Pancreas (tissue), 10 donors: ENCODE measurements at regions not wholly inside any gene's neighbourhood (a gene's known extent, or its start where the extent isn't known, plus 50 kb on each side); places are given as distances from the start of the nearest gene placed in this dataset.

Source experiments
- ATAC-seq, 4 donors: fragments of 200-7000 bp; cut with Tn5 transposase; one replicate each; pipeline versions ENCODE4 v1.8.0 to v1.9.1; 2020; ENCODE audit warnings: mild to moderate bottlenecking in 4 of 4, moderate library complexity in 4 of 4
- DNase-seq, 6 donors: peaks; one replicate each; pipeline ENCODE4 v3.0.0-alpha.2; 2020
- FAIRE-seq: peaks from 2 replicates; lab custom pipeline; 2012; peaks lifted over from hg19 to GRCh38; lab: Jason Lieb, UNC
- H3K27ac ChIP-seq, 4 donors: fragments of 200-600 bp; sonication (generic); 1 replicate in 3 of 4; 2 replicates in 1 of 4; pipeline versions ENCODE4 v1.5.0 to v1.8.0; 2020
- H3K27me3 ChIP-seq, 4 donors: fragments of 200-600 bp; one replicate each; pipeline ENCODE4 v1.8.0; 2021
- H3K36me3 ChIP-seq, 3 donors: fragments of 200-600 bp; sonication (generic) in 1 of 3; one replicate each; pipeline versions ENCODE4 v1.5.0 to v1.8.0; 2020 to 2021
- H3K4me1 ChIP-seq, 3 donors: fragments of 200-600 bp; one replicate each; pipeline ENCODE4 v1.8.0; 2021
- H3K4me3 ChIP-seq, 4 donors: fragments of 200-600 bp; sonication (generic) in 2 of 4; one replicate each; pipeline versions ENCODE4 v1.5.0 to v1.8.0; 2020 to 2021
- H3K9me3 ChIP-seq, 4 donors: fragments of 200-600 bp; one replicate each; pipeline ENCODE4 v1.8.0; 2021
- WGBS, 2 donors: extraction: QIAGEN DNeasy Blood & Tissue Kit; methylation state at CpG; one replicate each; pipeline ENCODE4 v1.1.7; 2013; 5-methylcytosine and 5-hydroxymethylcytosine counted together
- intact Hi-C, 3 donors: fragments of 100-400 bp; cut with DNase I; formaldehyde crosslinking; loops; one replicate each; pipeline versions ENCODE4 v1.11.1 to v1.14.2; 2022
- TF ChIP-seq, protein P1 (sequence below), 4 donors: fragments of 200-600 bp; sonication (generic) in 3 of 4; IDR thresholded peaks; one replicate each; pipeline versions ENCODE4 v1.5.0 to v1.8.0; 2021; ENCODE audit warnings: antibody characterized with exemption in 4 of 4
- donor health status: healthy with polysubstance abuse.
- donor health status: DM: no; HTN: no; CAD: no; lungs with moderate emphysema.
- donor health status: DM: no; HTN: no; CAD: no.
- donor health status: control.
- donor health status: control.
- donor health status: Bipolar disorder and iron deficiency.
- donor health status: DM: yes; HTN: yes; CAD: no.
- donor health status: DM: no; HTN: no; CAD: no.
- donor health status: DM: no; HTN: no; CAD: no.
- donor health status: DM: yes; HTN: yes; CAD: no.

DNA sequence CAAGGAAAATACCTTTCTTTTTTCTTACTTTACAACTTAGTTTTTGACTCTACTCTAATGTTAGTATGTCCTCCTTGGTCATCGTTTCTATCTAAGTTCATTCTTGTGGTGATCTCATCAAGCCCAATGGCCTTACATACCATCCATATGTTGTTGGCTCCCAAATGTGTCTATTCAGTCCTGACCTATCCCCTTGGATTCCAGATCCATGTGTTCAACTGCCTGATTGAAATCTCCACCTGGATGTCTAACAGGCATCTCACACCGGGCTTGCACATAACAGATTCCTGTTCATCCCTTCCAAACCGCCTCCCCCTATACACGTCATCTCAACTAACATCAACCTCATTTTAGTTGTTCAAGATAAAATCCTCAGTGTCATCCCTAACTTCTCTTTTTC is 382.6 kb downstream of the SOX2 start:
- no peaks in the 10 kb centered on the region for H3K27me3 ChIP-seq
- no peak overlapping the region for H3K4me3 ChIP-seq
- FAIRE-seq (no peak), DNase-seq (no peak), ATAC-seq (no peak)
- TF ChIP-seq, protein P1, sequence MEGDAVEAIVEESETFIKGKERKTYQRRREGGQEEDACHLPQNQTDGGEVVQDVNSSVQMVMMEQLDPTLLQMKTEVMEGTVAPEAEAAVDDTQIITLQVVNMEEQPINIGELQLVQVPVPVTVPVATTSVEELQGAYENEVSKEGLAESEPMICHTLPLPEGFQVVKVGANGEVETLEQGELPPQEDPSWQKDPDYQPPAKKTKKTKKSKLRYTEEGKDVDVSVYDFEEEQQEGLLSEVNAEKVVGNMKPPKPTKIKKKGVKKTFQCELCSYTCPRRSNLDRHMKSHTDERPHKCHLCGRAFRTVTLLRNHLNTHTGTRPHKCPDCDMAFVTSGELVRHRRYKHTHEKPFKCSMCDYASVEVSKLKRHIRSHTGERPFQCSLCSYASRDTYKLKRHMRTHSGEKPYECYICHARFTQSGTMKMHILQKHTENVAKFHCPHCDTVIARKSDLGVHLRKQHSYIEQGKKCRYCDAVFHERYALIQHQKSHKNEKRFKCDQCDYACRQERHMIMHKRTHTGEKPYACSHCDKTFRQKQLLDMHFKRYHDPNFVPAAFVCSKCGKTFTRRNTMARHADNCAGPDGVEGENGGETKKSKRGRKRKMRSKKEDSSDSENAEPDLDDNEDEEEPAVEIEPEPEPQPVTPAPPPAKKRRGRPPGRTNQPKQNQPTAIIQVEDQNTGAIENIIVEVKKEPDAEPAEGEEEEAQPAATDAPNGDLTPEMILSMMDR (IDR thresholded peaks at IDR 0.05), result no peak
- 72 to 86% methylated on average over 4 of the region's 4 CpGs for WGBS, 2 donors
- intact Hi-C loops, result no loop called here
- H3K4me1 ChIP-seq, result no peaks in the 10 kb centered on the region
- H3K9me3 ChIP-seq, result no peaks in the 10 kb centered on the region
- no peak overlapping the region for H3K27ac ChIP-seq
- H3K36me3 ChIP-seq, result no peaks in the 10 kb centered on the region

DNA sequence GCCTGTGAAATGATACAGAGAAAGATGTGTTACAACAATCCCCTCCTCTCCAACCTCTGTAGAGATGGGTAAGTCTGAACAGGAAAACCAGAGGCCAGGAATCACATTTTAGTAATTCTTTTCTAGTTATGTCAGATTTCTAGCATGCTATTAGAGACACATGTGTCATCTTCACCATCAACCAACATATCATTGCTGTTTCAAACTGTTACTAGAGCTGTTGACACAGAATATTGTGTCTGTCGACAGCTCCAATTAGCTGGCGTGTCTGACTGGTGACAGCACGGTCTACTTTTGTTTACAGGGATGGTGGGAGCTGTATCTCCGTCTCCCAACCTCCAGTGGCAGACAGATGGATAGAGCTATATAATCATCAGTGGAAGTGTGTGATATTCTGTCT is 393.2 kb downstream of the SOX2 start:
- Histone ChIP-seq H3K4me1 (no peaks in the 10 kb centered on the region), H3K9me3 (no peaks in the 10 kb centered on the region), H3K27ac (no peak overlapping the region), H3K27me3 (no peaks in the 10 kb centered on the region), H3K36me3 (no peaks in the 10 kb centered on the region), H3K4me3 (no peak overlapping the region)
- ATAC-seq (no peak), DNase-seq (no peak), FAIRE-seq (no peak)
- TF ChIP-seq, protein P1 (IDR thresholded peaks at IDR 0.05), result no peak
- intact Hi-C loops, result no loop called here
- WGBS, 2 donors, result 28 to 34% methylated on average over 4 of the region's 4 CpGs

DNA sequence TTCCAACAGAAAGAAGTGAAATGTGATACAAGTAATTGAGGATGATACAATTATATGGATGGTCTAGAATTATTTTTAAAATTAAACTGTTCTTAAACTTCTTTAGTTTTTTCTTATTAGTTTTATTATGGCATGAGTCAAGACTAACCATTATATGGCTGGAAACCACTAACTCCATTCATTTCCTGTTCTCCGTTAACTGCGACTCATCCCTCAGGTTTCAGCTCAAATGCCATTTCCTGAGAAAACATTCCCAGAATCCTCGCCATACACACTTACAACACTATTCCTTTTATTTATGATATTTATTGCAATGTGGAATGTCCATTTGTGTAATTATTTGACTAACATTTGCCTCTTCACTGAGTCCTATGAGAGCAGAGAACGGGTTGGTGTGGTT is 394.1 kb downstream of the SOX2 start:
- Histone ChIP-seq H3K4me1 (no peaks in the 10 kb centered on the region), H3K27me3 (no peaks in the 10 kb centered on the region), H3K9me3 (no peaks in the 10 kb centered on the region), H3K36me3 (no peaks in the 10 kb centered on the region), H3K27ac (no peak overlapping the region), H3K4me3 (no peak overlapping the region)
- intact Hi-C loops, result no loop called here
- TF ChIP-seq, protein P1 (IDR thresholded peaks at IDR 0.05), result no peak
- FAIRE-seq, result no peak
- WGBS, 2 donors, result 72 to 75% methylated on average over 4 of the region's 4 CpGs
- ATAC-seq, result no peak
- no peak for DNase-seq

DNA sequence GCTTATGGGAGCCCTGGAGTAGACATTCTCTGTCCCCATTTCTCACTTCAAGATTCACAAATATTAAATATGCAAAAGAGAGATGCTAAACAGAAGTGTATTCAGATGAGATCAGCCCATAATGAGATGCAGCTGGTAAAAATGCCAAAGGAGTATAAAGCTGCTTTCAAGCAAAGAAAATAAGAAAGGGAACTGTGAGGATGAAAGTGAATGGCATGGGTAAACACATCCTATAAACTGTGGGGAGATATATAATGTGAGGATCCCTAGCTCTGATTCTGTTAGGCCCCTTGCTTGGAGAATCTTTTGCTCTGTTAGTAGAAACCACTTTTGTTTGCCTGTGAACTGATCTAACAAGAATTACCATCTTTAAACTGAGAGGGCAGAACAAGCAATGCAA is 396.6 kb downstream of the SOX2 start:
- DNase-seq (no peak), FAIRE-seq (no peak), ATAC-seq (no peak)
- intact Hi-C loops, result no loop called here
- no peaks in the 10 kb centered on the region for H3K9me3 ChIP-seq
- no peak overlapping the region for H3K4me3 ChIP-seq
- H3K27ac ChIP-seq, result no peak overlapping the region
- TF ChIP-seq, protein P1 (IDR thresholded peaks at IDR 0.05), result no peak
- H3K4me1 ChIP-seq, result no peaks in the 10 kb centered on the region
- H3K27me3 ChIP-seq, result no peaks in the 10 kb centered on the region
- no peaks in the 10 kb centered on the region for H3K36me3 ChIP-seq

DNA sequence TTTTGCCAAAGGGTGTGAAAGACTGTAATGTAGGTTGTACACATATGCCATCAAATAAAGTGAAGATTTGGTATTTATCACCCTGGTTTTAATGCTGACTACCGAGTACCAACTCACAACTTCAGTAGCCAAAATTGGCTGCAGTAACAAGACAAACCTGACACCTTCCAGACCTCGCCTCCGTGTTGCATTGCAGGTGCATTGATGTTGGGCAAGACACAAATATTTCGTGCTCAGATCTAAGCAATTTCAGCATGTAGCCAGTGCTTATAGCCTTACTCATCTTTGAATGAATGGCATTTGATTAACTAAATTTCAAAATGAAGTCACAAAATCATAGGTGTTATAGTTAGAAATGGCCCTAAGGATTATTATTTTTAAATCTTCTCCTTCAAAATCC is 400.2 kb downstream of the SOX2 start:
- Histone ChIP-seq H3K4me3 (no peak overlapping the region), H3K4me1 (no peaks in the 10 kb centered on the region), H3K9me3 (no peaks in the 10 kb centered on the region), H3K36me3 (no peaks in the 10 kb centered on the region), H3K27me3 (no peaks in the 10 kb centered on the region), H3K27ac (no peak overlapping the region)
- TF ChIP-seq, protein P1 (IDR thresholded peaks at IDR 0.05), result no peak
- ATAC-seq, result no peak
- no peak for DNase-seq
- WGBS, 2 donors, result 52 to 61% methylated on average over 4 of the region's 4 CpGs
- intact Hi-C loops, result no loop called here
- FAIRE-seq, result no peak
